AG08395 (cell line): ENCODE measurements at regions not wholly inside any gene's neighbourhood (a gene's known extent, or its start where the extent isn't known, plus 50 kb on each side); places are given as distances from the start of the nearest gene placed in this dataset.

Source experiments
- DNase-seq: peaks from one replicate; pipeline ENCODE4 v3.0.0; 2012; ENCODE audit warnings: mixed read lengths, low spot score

- no peak for DNase-seq
Observed at GRCh38 chr4:115332078-115332477, 218.7 kb upstream of the NDST4 start.

GRCh38 chr4:115331241-115331640 lies 217.8 kb upstream of the NDST4 start:
- no peak for DNase-seq

GRCh38 chr4:115325836-115326235 lies 212.4 kb upstream of the NDST4 start:
- no peak for DNase-seq

- no peak for DNase-seq
Observed at GRCh38 chr4:115323106-115323707, 209.8 kb upstream of the NDST4 start.

GRCh38 chr4:115315182-115315581 lies 201.8 kb upstream of the NDST4 start:
- no peak for DNase-seq

- no peak for DNase-seq
Observed at GRCh38 chr4:115310641-115311040, 197.2 kb upstream of the NDST4 start.

GRCh38 chr4:115294717-115295116 lies 181.3 kb upstream of the NDST4 start:
- DNase-seq = no peak

- no peak for DNase-seq
Observed at GRCh38 chr4:115293093-115293462, 179.7 kb upstream of the NDST4 start.

- no peak for DNase-seq
Observed at GRCh38 chr4:115292320-115293092, 179.1 kb upstream of the NDST4 start.

- no peak for DNase-seq
Observed at GRCh38 chr4:115287426-115287825, 174.0 kb upstream of the NDST4 start.

GRCh38 chr4:115279330-115279729 lies 165.9 kb upstream of the NDST4 start:
- DNase-seq = no peak

GRCh38 chr4:115278830-115279229 lies 165.4 kb upstream of the NDST4 start:
- DNase-seq = no peak

GRCh38 chr4:115275615-115276014 lies 162.2 kb upstream of the NDST4 start:
- DNase-seq = no peak

- DNase-seq = no peak
Observed at GRCh38 chr4:115274545-115274944, 161.1 kb upstream of the NDST4 start.

GRCh38 chr4:115272594-115272993 lies 159.2 kb upstream of the NDST4 start:
- no peak for DNase-seq

- DNase-seq = no peak
Observed at GRCh38 chr4:115272185-115272584, 158.8 kb upstream of the NDST4 start.

GRCh38 chr4:115260195-115260594 lies 146.8 kb upstream of the NDST4 start:
- no peak for DNase-seq

GRCh38 chr4:115259642-115260041 lies 146.2 kb upstream of the NDST4 start:
- DNase-seq = no peak

GRCh38 chr4:115249808-115250207 lies 136.4 kb upstream of the NDST4 start:
- DNase-seq = no peak

- DNase-seq = no peak
Observed at GRCh38 chr4:115234405-115235093, 121.1 kb upstream of the NDST4 start.

GRCh38 chr4:115233600-115233999 lies 120.2 kb upstream of the NDST4 start:
- DNase-seq = no peak

- no peak for DNase-seq
Observed at GRCh38 chr4:115229873-115230272, 116.5 kb upstream of the NDST4 start.

GRCh38 chr4:115228851-115229250 lies 115.4 kb upstream of the NDST4 start:
- DNase-seq = no peak
